H1 (cell line): ENCODE measurements at regions not wholly inside any gene's neighbourhood (a gene's known extent, or its start where the extent isn't known, plus 50 kb on each side); places are given as distances from the start of the nearest gene placed in this dataset.

ENCODE experiments used
- ATF3 ChIP-seq: IDR thresholded peaks from 2 replicates; pipeline ENCODE4 v1.6.1; 2011; ENCODE audit warnings: low read depth, mild to moderate bottlenecking, low read length; ENCODE audit not compliant: insufficient read depth
- MAX ChIP-seq: IDR thresholded peaks from 2 replicates; pipeline ENCODE4 v1.6.1; 2012; ENCODE audit warnings: inconsistent platforms
- POLR2AphosphoS5 ChIP-seq: IDR thresholded peaks from 2 replicates; pipeline ENCODE4 v1.6.1; 2011; ENCODE audit warnings: low read depth, low read length
- SIN3A ChIP-seq, 2 experiments: IDR thresholded peaks in 1 of 2; conservative IDR thresholded peaks in 1 of 2; 2 replicates each; pipeline ENCODE4 v1.6.1; 2011 to 2012; ENCODE audit warnings: low read length in 2 of 2, improper control_type of control experiment in 1 of 2, low read depth in 1 of 2, mild to moderate bottlenecking in 1 of 2
- SP1 ChIP-seq: IDR thresholded peaks from 2 replicates; pipeline ENCODE4 v1.6.1; 2011; ENCODE audit warnings: low read depth, low read length
- SRF ChIP-seq: IDR thresholded peaks from 2 replicates; pipeline ENCODE4 v1.6.1; 2011; ENCODE audit warnings: mild to moderate bottlenecking, low read depth, low read length, moderate library complexity

GRCh38 chr2:48134704-48135103 is 179.8 kb upstream of the FOXN2 start (continued):
- TF ChIP-seq SIN3A (conservative IDR thresholded peaks at IDR 0.05 in 1 of 2, IDR thresholded peaks at IDR 0.05 in 1 of 2; ENCODE audit: low read depth in 1 of 2, low read length in 2 of 2) = no peak
- TF ChIP-seq SP1 = no peak
- no peak for TF ChIP-seq MAX
- TF ChIP-seq ATF3 = no peak
- no peak for TF ChIP-seq POLR2AphosphoS5
- TF ChIP-seq SRF = no peak
